Transverse colon (tissue), 3 donors: ENCODE measurements at regions not wholly inside any gene's neighbourhood (a gene's known extent, or its start where the extent isn't known, plus 50 kb on each side); places are given as distances from the start of the nearest gene placed in this dataset.

Experiments
- POLR2A ChIP-seq: fragments of 450-650 bp; IDR thresholded peaks from one replicate; pipeline ENCODE4 v1.6.1; 2016; ENCODE audit warnings: antibody characterized with exemption, mild to moderate bottlenecking, moderate library complexity
- TF ChIP-seq, protein P1 (sequence below), 5 experiments: fragments of 200-600 bp in 3 of 5; fragments of 450-650 bp in 2 of 5; sonication (generic) in 3 of 5; IDR thresholded peaks; 1 replicate in 2 of 5; 2 replicates in 3 of 5; pipeline ENCODE4 v1.5.1; 2016 to 2017; ENCODE audit warnings: antibody characterized with exemption in 5 of 5, inconsistent platforms in 3 of 5, mild to moderate bottlenecking in 2 of 5, moderate library complexity in 1 of 5

DNA sequence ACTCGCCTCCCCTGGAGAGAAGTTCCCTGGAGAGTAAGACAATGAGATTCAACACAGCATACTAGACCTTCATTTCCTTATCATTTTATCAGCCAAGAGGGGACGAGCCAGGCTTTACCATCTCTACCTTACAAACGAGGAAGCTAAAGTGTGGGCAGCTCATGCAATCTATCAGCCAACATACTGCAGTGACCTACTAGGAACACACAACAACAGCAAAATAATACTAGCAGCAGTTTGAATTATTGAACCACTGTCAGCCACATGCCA lies 60.0 kb upstream of the TEX51 start:
- TF ChIP-seq, protein P1, sequence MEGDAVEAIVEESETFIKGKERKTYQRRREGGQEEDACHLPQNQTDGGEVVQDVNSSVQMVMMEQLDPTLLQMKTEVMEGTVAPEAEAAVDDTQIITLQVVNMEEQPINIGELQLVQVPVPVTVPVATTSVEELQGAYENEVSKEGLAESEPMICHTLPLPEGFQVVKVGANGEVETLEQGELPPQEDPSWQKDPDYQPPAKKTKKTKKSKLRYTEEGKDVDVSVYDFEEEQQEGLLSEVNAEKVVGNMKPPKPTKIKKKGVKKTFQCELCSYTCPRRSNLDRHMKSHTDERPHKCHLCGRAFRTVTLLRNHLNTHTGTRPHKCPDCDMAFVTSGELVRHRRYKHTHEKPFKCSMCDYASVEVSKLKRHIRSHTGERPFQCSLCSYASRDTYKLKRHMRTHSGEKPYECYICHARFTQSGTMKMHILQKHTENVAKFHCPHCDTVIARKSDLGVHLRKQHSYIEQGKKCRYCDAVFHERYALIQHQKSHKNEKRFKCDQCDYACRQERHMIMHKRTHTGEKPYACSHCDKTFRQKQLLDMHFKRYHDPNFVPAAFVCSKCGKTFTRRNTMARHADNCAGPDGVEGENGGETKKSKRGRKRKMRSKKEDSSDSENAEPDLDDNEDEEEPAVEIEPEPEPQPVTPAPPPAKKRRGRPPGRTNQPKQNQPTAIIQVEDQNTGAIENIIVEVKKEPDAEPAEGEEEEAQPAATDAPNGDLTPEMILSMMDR (IDR thresholded peaks at IDR 0.05): no peak
- TF ChIP-seq POLR2A: no peak
